HEK293T (cell line): ENCODE measurements at regions not wholly inside any gene's neighbourhood (a gene's known extent, or its start where the extent isn't known, plus 50 kb on each side); places are given as distances from the start of the nearest gene placed in this dataset.

Experiments
- ARNT ChIP-seq: fragments of 450-650 bp; IDR thresholded peaks from 2 replicates; pipeline ENCODE4 v1.6.1; 2017; ENCODE audit warnings: mild to moderate bottlenecking
- CTBP1 ChIP-seq: fragments of 450-650 bp; IDR thresholded peaks from 2 replicates; pipeline ENCODE4 v1.6.1; 2016; ENCODE audit warnings: borderline replicate concordance
- ELF4 ChIP-seq: fragments of 450-650 bp; IDR thresholded peaks from 2 replicates; pipeline ENCODE4 v1.6.1; 2017; ENCODE audit warnings: antibody characterized with exemption
- FOXM1 ChIP-seq: fragments of 450-650 bp; IDR thresholded peaks from 2 replicates; pipeline ENCODE4 v1.6.1; 2017; ENCODE audit warnings: mild to moderate bottlenecking, borderline replicate concordance
- LEF1 ChIP-seq: fragments of 450-650 bp; IDR thresholded peaks from 2 replicates; pipeline ENCODE4 v1.6.1; 2017; ENCODE audit warnings: mild to moderate bottlenecking, borderline replicate concordance
- NFRKB ChIP-seq: fragments of 450-650 bp; IDR thresholded peaks from 2 replicates; pipeline ENCODE4 v1.6.1; 2016; ENCODE audit warnings: mild to moderate bottlenecking, moderate library complexity
- PKNOX1 ChIP-seq: fragments of 450-650 bp; IDR thresholded peaks from 2 replicates; pipeline ENCODE4 v1.6.1; 2016
- SP1 ChIP-seq: fragments of 450-650 bp; IDR thresholded peaks from 2 replicates; pipeline ENCODE4 v1.6.1; 2017
- TARDBP ChIP-seq: fragments of 450-650 bp; IDR thresholded peaks from 2 replicates; pipeline ENCODE4 v1.6.1; 2016
- ZNF384 ChIP-seq: fragments of 450-650 bp; IDR thresholded peaks from 2 replicates; pipeline ENCODE4 v1.6.1; 2016

- TF ChIP-seq ZNF384, result no peak
- TF ChIP-seq NFRKB, result no peak
- TF ChIP-seq ELF4, result no peak
- TF ChIP-seq LEF1, result no peak
- no peak for TF ChIP-seq FOXM1
- no peak for TF ChIP-seq CTBP1
- TF ChIP-seq ARNT, result no peak
- no peak for TF ChIP-seq PKNOX1
- no peak for TF ChIP-seq TARDBP
- TF ChIP-seq SP1, result no peak
Observed at GRCh38 chr9:27743490-27743889, 170.2 kb upstream of the C9orf72 start.
